ENCODE measurements at regions not wholly inside any gene's neighbourhood (a gene's known extent, or its start where the extent isn't known, plus 50 kb on each side); places are given as distances from the start of the nearest gene placed in this dataset.

- TF ChIP-seq POLR2A (IDR thresholded peaks at IDR 0.05), result no peak
- no peak for TF ChIP-seq CTCF (IDR thresholded peaks at IDR 0.05)
Observed at GRCh38 chr4:58477513-58477912, 1367.3 kb upstream of the IGFBP7 start.

Measured in heart left ventricle (tissue), 13 donors.